ENCODE measurements at regions not wholly inside any gene's neighbourhood (a gene's known extent, or its start where the extent isn't known, plus 50 kb on each side); places are given as distances from the start of the nearest gene placed in this dataset.

DNA sequence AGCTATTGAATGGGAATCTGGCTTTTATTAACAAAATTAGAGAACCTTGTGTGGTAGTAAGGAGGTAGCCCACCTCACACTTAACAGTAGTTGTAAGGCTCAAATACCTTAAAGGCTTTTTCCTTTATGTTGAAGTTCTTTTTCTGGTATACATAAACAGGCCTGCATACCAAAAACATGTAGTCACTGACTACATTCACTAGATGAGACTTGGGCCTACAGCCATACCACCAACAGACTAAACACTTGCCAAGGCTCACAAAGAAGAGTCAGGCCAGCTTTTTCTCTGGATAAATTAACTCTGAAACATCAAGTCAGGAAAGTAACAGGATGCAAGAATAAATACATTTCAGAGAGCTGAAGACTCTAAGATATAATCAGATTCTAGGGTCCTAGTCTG lies 78.6 kb upstream of the MPDZ start:
- no peak for TF ChIP-seq EZH2 (IDR thresholded peaks at IDR 0.05)
- no peak for TF ChIP-seq POLR2AphosphoS5 (IDR thresholded peaks at IDR 0.05; ENCODE audit: borderline replicate concordance, low read depth, low read length)
- TF ChIP-seq FOXP2 (optimal IDR thresholded peaks at IDR 0.05; ENCODE audit: control extremely low read depth, extremely low read length, insufficient read depth), result no peak

Measured in SK-N-MC (cell line).